AG04450 (cell line): ENCODE measurements at regions not wholly inside any gene's neighbourhood (a gene's known extent, or its start where the extent isn't known, plus 50 kb on each side); places are given as distances from the start of the nearest gene placed in this dataset.

Source experiments
- CTCF ChIA-PET: fragments of 300-600, 350-600 bp; formaldehyde crosslinking; extraction: SDS; loops from one replicate; lab custom pipeline; 2022; ENCODE audit warnings: antibody characterized with exemption, inconsistent platforms; lab: Charles Lee
- POLR2A ChIA-PET: fragments of 350-600 bp; formaldehyde crosslinking; extraction: SDS; loops from one replicate; lab custom pipeline; 2021; ENCODE audit warnings: antibody characterized with exemption, inconsistent platforms; lab: Yijun Ruan, JAX
- DNase-seq: peaks from one replicate; pipeline ENCODE4 v3.0.0-alpha.2; 2011; ENCODE audit warnings: low read depth, low spot score
- H3K27ac ChIP-seq: one replicate; pipeline ENCODE4 v1.5.1; 2012; ENCODE audit warnings: low read depth, low read length, control low read depth
- H3K27me3 ChIP-seq: one replicate; pipeline ENCODE4 v1.6.0; 2012; ENCODE audit warnings: low read length; ENCODE audit not compliant: control insufficient read depth, insufficient read depth
- H3K4me3 ChIP-seq: 2 replicates; pipeline ENCODE4 v1.5.1; 2011; ENCODE audit warnings: mild to moderate bottlenecking, low read depth, low read length, control low read depth
- H3K9me3 ChIP-seq: 2 replicates; pipeline ENCODE4 v1.5.1; 2012; ENCODE audit warnings: low read length; ENCODE audit not compliant: control insufficient read depth, insufficient read depth
- TF ChIP-seq, protein P1 (sequence below): IDR thresholded peaks from 2 replicates; pipeline ENCODE4 v1.5.1; 2011; ENCODE audit warnings: low read depth, low read length, control low read depth, inconsistent platforms

- Histone ChIP-seq H3K27me3 (no peaks in the 10 kb centered on the region), H3K9me3 (no peaks in the 10 kb centered on the region), H3K27ac (no peak overlapping the region), H3K4me3 (no peak overlapping the region)
- DNase-seq = no peak
- TF ChIP-seq, protein P1, sequence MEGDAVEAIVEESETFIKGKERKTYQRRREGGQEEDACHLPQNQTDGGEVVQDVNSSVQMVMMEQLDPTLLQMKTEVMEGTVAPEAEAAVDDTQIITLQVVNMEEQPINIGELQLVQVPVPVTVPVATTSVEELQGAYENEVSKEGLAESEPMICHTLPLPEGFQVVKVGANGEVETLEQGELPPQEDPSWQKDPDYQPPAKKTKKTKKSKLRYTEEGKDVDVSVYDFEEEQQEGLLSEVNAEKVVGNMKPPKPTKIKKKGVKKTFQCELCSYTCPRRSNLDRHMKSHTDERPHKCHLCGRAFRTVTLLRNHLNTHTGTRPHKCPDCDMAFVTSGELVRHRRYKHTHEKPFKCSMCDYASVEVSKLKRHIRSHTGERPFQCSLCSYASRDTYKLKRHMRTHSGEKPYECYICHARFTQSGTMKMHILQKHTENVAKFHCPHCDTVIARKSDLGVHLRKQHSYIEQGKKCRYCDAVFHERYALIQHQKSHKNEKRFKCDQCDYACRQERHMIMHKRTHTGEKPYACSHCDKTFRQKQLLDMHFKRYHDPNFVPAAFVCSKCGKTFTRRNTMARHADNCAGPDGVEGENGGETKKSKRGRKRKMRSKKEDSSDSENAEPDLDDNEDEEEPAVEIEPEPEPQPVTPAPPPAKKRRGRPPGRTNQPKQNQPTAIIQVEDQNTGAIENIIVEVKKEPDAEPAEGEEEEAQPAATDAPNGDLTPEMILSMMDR = no peak
- ChIA-PET CTCF (no interaction called here), POLR2A (no interaction called here)
These were observed 954.3 kb upstream of the ACVR2A start for GRCh38 chr2:146890491-146890890.

- TF ChIP-seq, protein P1 = no peak
- no peaks in the 10 kb centered on the region for H3K27me3 ChIP-seq
- CTCF ChIA-PET = no interaction called here
- DNase-seq = no peak
- H3K27ac ChIP-seq = no peak overlapping the region
- POLR2A ChIA-PET = no interaction called here
- no peak overlapping the region for H3K4me3 ChIP-seq
- H3K9me3 ChIP-seq = no peaks in the 10 kb centered on the region
These were observed 964.9 kb upstream of the ACVR2A start for GRCh38 chr2:146879882-146880281.

DNA sequence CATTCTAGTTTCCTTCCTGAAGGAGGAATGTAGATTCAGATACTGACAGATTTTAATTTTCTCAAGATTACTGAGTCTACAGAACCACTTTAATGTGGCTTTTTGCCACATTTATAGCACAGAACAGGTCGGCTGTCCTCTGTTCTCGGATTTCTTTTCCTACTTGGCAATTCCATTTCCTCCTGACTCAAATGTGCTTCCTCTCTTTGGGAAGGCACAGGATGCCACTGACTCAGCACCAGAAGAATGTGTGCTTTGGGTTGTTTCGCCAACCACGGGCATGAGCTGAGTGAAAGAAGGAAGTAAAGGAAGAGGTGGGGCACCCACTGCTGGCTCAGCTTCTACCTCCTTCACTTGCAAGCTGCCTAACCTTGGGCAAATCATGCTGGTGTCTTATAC, 970.6 kb upstream of the ACVR2A start:
- ChIA-PET POLR2A (no interaction called here), CTCF (no interaction called here)
- TF ChIP-seq, protein P1 = no peak
- H3K27ac ChIP-seq = no peak overlapping the region
- H3K9me3 ChIP-seq = no peaks in the 10 kb centered on the region
- no peak for DNase-seq
- no peak overlapping the region for H3K4me3 ChIP-seq
- no peaks in the 10 kb centered on the region for H3K27me3 ChIP-seq

GRCh38 chr2:146873646-146874259, 971.1 kb upstream of the ACVR2A start:
- TF ChIP-seq, protein P1 = no peak
- ChIA-PET CTCF (no interaction called here), POLR2A (no interaction called here)
- Histone ChIP-seq H3K27ac (no peak overlapping the region), H3K4me3 (no peak overlapping the region), H3K9me3 (no peaks in the 10 kb centered on the region), H3K27me3 (no peaks in the 10 kb centered on the region)
- DNase-seq = no peak

DNA sequence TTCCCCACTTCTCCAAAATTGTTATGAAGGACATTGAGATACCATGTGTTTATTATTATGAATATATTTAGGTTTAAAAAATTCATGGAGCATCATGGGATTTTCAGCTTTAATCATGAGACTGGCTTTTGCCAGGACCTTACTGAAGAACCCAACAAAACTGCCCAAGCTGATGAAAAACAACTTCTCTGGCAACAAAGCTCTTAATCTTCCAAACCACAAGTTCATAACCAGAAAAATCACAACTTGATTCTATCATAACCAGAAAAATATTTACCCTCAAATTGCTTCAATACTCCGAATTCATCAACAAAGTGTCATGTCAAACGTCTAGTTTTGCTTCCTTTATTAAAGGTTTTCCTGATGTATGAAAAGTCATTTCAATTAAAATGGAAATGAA, 971.8 kb upstream of the ACVR2A start:
- no peaks in the 10 kb centered on the region for H3K9me3 ChIP-seq
- H3K27me3 ChIP-seq = no peaks in the 10 kb centered on the region
- no peak overlapping the region for H3K4me3 ChIP-seq
- TF ChIP-seq, protein P1 = no peak
- no peak for DNase-seq
- ChIA-PET CTCF (no interaction called here), POLR2A (no interaction called here)
- no peak overlapping the region for H3K27ac ChIP-seq
